ENCODE measurements at regions not wholly inside any gene's neighbourhood (a gene's known extent, or its start where the extent isn't known, plus 50 kb on each side); places are given as distances from the start of the nearest gene placed in this dataset.

DNA sequence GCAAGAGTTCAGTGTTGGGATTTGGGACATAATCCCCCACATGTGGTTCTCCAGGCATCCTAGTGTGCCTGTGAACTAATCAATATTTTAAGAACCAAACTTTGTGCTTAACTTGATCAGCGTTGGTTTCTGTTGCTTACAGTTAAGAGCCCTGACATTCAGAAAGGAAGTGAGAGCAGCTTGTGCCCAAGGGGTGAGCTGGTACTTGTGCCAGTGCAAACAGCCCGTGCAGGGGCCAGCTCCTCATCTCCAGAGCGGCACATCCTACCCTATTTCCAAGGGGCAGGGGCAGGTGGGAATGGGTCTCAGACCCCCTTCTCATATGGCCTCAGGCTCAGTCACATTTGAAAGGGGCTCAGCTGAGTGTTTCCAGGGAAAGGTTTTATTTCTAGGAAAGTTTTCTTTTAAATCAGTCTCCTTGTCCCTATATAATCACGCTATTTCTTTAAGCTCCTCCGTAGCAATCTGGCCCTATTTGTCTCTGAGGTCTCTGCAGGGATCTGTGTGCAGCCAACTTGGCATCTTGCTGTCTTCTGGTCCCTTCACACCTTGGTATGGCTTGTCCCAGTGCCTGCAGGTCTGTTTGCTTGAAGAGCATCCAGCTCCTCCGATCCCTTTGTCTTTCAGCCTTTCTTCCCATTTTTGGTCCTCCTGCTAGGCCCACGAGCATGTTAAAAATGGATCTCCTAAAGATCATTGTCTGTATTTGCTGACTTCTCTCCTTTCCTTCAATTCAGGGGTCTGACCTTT, 358.9 kb downstream of the HRH4 start:
- Mint-ChIP-seq H3K9me3 (ENCODE audit: low read depth) (no peaks in the 10 kb centered on the region), H3K36me3 (ENCODE audit: low read depth) (no peaks in the 10 kb centered on the region), H3K4me1 (no peaks in the 10 kb centered on the region), H3K27me3 (peaks cover 3% of the 10 kb centered on the region), H3K27ac (no peak overlapping the region), H3K4me3 (no peak overlapping the region)
- ChIA-PET CTCF (interaction anchor here (0.7 to 1.0 kb wide), 2 partner anchors 16 to 127 kb away, joined by 3 read pairs; no protein-coding TSS in a partner anchor), POLR2A (no interaction called here)
- ATAC-seq (no peak), DNase-seq (no peak)
- intact Hi-C loops (cut with DNase I, micrococcal nuclease) = no loop called here

GRCh38 chr18:24825397-24825796, 365.0 kb downstream of the HRH4 start:
- H3K4me1 Mint-ChIP-seq = no peaks in the 10 kb centered on the region
- DNase-seq (no peak), ATAC-seq (no peak)
- ChIA-PET CTCF (no interaction called here), POLR2A (interaction anchor here (0.7 kb wide), 1 partner anchor 59 kb away, joined by 3 read pairs; no protein-coding TSS in a partner anchor)
- H3K4me3 Mint-ChIP-seq = no peak overlapping the region
- H3K36me3 Mint-ChIP-seq (ENCODE audit: low read depth) = no peaks in the 10 kb centered on the region
- intact Hi-C loops (cut with DNase I, micrococcal nuclease) = no loop called here
- H3K27me3 Mint-ChIP-seq = peaks cover 10% of the 10 kb centered on the region
- no peak overlapping the region for H3K27ac Mint-ChIP-seq
- H3K9me3 Mint-ChIP-seq (ENCODE audit: low read depth) = no peaks in the 10 kb centered on the region

- Mint-ChIP-seq H3K27me3 (peaks cover 12% of the 10 kb centered on the region), H3K27ac (no peak overlapping the region), H3K4me3 (no peak overlapping the region), H3K9me3 (ENCODE audit: low read depth) (no peaks in the 10 kb centered on the region), H3K36me3 (ENCODE audit: low read depth) (no peaks in the 10 kb centered on the region), H3K4me1 (no peaks in the 10 kb centered on the region)
- ATAC-seq = no peak
- POLR2A ChIA-PET = no interaction called here
- DNase-seq = no peak
- CTCF ChIA-PET = interaction anchor here (0.7 kb wide), 2 partner anchors 14 to 122 kb away, joined by 3 to 4 read pairs; no protein-coding TSS in a partner anchor
- intact Hi-C loops (cut with DNase I, micrococcal nuclease) = no loop called here
Measured at GRCh38 chr18:24826605-24827004, 366.2 kb downstream of the HRH4 start.

DNA sequence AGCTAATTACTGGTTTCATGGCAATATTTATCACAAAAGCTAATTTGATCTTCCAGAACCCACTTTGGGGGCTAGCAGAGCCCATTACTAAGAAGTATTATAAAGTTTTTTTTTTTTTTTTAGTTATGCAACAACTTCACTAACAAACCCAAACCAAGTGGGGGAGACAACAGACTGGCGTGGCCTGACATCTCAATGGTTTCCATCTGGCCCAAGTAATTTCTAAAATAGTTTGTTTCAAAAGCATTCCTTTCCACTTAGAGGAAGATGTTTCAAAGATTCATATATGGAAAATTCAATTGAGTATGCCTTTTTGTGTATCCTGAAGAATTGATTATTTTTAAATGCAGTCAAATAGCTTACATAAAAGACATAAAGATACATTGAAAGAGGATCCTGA, 367.1 kb downstream of the HRH4 start:
- Mint-ChIP-seq H3K4me1 (no peaks in the 10 kb centered on the region), H3K9me3 (ENCODE audit: low read depth) (no peaks in the 10 kb centered on the region), H3K36me3 (ENCODE audit: low read depth) (no peaks in the 10 kb centered on the region), H3K27ac (no peak overlapping the region), H3K27me3 (peaks cover 16% of the 10 kb centered on the region), H3K4me3 (no peak overlapping the region)
- ChIA-PET CTCF (no interaction called here), POLR2A (no interaction called here)
- intact Hi-C loops (cut with DNase I, micrococcal nuclease) = no loop called here
- DNase-seq (no peak), ATAC-seq (no peak)

DNA sequence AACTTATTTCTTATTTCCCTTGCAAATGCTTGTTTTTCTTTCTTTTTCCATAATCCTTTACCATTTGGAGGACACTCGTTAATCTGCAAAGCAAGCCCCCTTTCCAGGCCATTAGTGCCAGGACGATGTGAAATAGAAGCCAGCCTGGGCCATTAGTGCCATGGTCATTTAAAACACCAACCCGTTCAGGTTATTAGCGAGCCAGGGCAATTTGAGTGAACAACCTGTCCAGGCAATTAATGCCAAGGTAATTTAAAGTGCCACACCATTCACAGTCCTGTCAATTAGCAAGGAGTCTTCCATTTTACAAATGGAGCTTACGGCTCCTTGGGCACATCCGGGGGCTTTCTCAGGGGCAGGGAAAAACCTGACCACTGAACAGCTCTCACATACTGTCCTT, 370.6 kb downstream of the HRH4 start:
- H3K9me3 Mint-ChIP-seq (ENCODE audit: low read depth) = no peaks in the 10 kb centered on the region
- H3K36me3 Mint-ChIP-seq (ENCODE audit: low read depth) = no peaks in the 10 kb centered on the region
- no peak for DNase-seq
- ATAC-seq = no peak
- intact Hi-C loops (cut with DNase I, micrococcal nuclease) = no loop called here
- CTCF ChIA-PET = interaction anchor here (0.6 kb wide), 1 partner anchor 125 kb away, joined by 5 read pairs; no protein-coding TSS in a partner anchor
- POLR2A ChIA-PET = no interaction called here
- peaks cover 16% of the 10 kb centered on the region for H3K27me3 Mint-ChIP-seq
- no peak overlapping the region for H3K27ac Mint-ChIP-seq
- H3K4me1 Mint-ChIP-seq = no peaks in the 10 kb centered on the region
- no peak overlapping the region for H3K4me3 Mint-ChIP-seq

GRCh38 chr18:24831871-24832665, 371.6 kb downstream of the HRH4 start:
- Mint-ChIP-seq H3K9me3 (ENCODE audit: low read depth) (no peaks in the 10 kb centered on the region), H3K27me3 (peaks cover 11% of the 10 kb centered on the region), H3K4me3 (no peak overlapping the region), H3K27ac (no peak overlapping the region), H3K36me3 (ENCODE audit: low read depth) (no peaks in the 10 kb centered on the region), H3K4me1 (no peaks in the 10 kb centered on the region)
- DNase-seq (no peak), ATAC-seq (no peak)
- ChIA-PET CTCF (no interaction called here), POLR2A (no interaction called here)
- intact Hi-C loops (cut with DNase I, micrococcal nuclease) = no loop called here

DNA sequence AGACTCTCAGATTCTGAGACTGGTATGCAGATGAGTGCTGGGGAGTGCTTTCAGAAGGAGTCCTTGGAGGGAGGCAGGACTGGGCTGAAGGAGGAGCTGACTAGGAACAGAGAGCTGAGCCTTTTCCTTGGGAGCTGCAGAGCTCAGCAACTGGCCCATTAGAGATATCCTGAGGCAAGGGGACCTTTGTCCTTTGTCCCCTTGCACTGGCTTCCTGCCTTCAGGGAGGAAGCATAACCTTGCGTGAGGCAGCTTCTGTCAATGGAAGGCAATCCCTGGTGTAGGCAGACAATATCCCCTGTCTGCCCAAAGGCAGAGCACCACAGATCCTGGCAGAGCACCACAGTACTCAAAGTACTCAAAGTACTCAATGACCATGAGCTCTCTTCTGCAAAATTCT, 375.3 kb downstream of the HRH4 start:
- no peak overlapping the region for H3K27ac Mint-ChIP-seq
- intact Hi-C loops (cut with DNase I, micrococcal nuclease) = no loop called here
- ChIA-PET POLR2A (no interaction called here), CTCF (no interaction called here)
- H3K36me3 Mint-ChIP-seq (ENCODE audit: low read depth) = no peaks in the 10 kb centered on the region
- H3K9me3 Mint-ChIP-seq (ENCODE audit: low read depth) = no peaks in the 10 kb centered on the region
- ATAC-seq (no peak), DNase-seq (no peak)
- no peak overlapping the region for H3K4me3 Mint-ChIP-seq
- peaks cover 5% of the 10 kb centered on the region for H3K27me3 Mint-ChIP-seq
- no peaks in the 10 kb centered on the region for H3K4me1 Mint-ChIP-seq

- DNase-seq (no peak), ATAC-seq (no peak)
- H3K4me1 Mint-ChIP-seq = no peaks in the 10 kb centered on the region
- no peaks in the 10 kb centered on the region for H3K9me3 Mint-ChIP-seq (ENCODE audit: low read depth)
- POLR2A ChIA-PET = no interaction called here
- no peak overlapping the region for H3K27ac Mint-ChIP-seq
- H3K36me3 Mint-ChIP-seq (ENCODE audit: low read depth) = no peaks in the 10 kb centered on the region
- intact Hi-C loops (cut with DNase I, micrococcal nuclease) = no loop called here
- CTCF ChIA-PET = no interaction called here
- H3K4me3 Mint-ChIP-seq = no peak overlapping the region
- no peaks in the 10 kb centered on the region for H3K27me3 Mint-ChIP-seq
Measured at GRCh38 chr18:24837066-24837465, 376.6 kb downstream of the HRH4 start.

- Mint-ChIP-seq H3K4me1 (no peaks in the 10 kb centered on the region), H3K27me3 (no peaks in the 10 kb centered on the region), H3K36me3 (ENCODE audit: low read depth) (no peaks in the 10 kb centered on the region), H3K4me3 (no peak overlapping the region), H3K9me3 (ENCODE audit: low read depth) (no peaks in the 10 kb centered on the region), H3K27ac (no peak overlapping the region)
- intact Hi-C loops (cut with DNase I, micrococcal nuclease) = no loop called here
- ChIA-PET POLR2A (no interaction called here), CTCF (interaction anchor here (1.1 kb wide), 1 partner anchor 13 kb away, joined by 4 read pairs; no protein-coding TSS in a partner anchor)
- DNase-seq = no peak
- ATAC-seq = no peak
Measured at GRCh38 chr18:24840051-24840450, 379.6 kb downstream of the HRH4 start.

DNA sequence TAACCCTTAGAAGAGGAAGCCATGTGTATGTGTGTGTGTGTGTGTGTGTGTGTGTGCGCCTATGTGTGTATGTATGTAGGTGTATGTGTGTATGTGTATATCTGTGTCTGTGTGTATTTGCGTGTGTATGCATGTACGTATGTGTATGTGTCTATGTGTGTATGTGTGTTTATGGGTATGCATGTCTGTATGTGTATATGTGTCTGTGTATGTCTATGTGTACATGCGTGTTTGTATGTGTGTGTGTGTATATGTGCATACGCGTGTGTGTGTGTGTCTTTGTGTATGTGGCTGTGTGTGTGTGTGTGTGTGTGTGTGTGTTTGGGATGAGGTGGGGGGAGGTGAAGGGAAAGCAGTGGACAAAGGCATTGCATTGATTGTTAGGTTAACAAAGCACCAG, 380.2 kb downstream of the HRH4 start:
- intact Hi-C loops (cut with DNase I, micrococcal nuclease) = no loop called here
- no peaks in the 10 kb centered on the region for H3K4me1 Mint-ChIP-seq
- POLR2A ChIA-PET = no interaction called here
- no peak overlapping the region for H3K27ac Mint-ChIP-seq
- no peaks in the 10 kb centered on the region for H3K36me3 Mint-ChIP-seq (ENCODE audit: low read depth)
- H3K4me3 Mint-ChIP-seq = no peak overlapping the region
- CTCF ChIA-PET = interaction anchor here (1.1 kb wide), 1 partner anchor 14 kb away, joined by 4 read pairs; no protein-coding TSS in a partner anchor
- no peak for DNase-seq
- H3K9me3 Mint-ChIP-seq (ENCODE audit: low read depth) = no peaks in the 10 kb centered on the region
- H3K27me3 Mint-ChIP-seq = peaks cover 2% of the 10 kb centered on the region
- ATAC-seq = no peak

GRCh38 chr18:24841536-24841935, 381.1 kb downstream of the HRH4 start:
- DNase-seq = no peak
- Mint-ChIP-seq H3K27me3 (peaks cover 2% of the 10 kb centered on the region), H3K27ac (no peak overlapping the region), H3K4me1 (no peaks in the 10 kb centered on the region), H3K36me3 (ENCODE audit: low read depth) (no peaks in the 10 kb centered on the region), H3K4me3 (no peak overlapping the region), H3K9me3 (ENCODE audit: low read depth) (no peaks in the 10 kb centered on the region)
- intact Hi-C loops (cut with DNase I, micrococcal nuclease) = no loop called here
- ChIA-PET CTCF (no interaction called here), POLR2A (no interaction called here)
- no peak for ATAC-seq

DNA sequence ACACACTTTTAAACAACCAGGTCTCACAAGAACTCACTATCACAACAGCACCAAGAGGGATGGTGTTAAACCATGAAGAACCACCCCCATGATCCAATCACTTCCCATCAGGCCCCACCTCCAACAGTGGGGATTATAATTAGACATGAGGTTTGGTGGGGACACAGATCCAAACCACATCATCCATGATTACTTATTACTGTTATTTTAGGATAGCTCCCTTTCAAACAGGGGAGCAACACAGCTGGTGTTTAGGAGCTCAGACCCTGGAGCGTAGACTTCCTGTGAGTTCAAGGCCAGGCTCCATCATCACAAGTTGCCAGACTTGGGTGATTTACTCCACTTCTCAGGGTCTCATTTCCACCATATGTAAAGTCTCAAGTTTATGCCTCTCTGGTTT, 382.7 kb downstream of the HRH4 start:
- Mint-ChIP-seq H3K27me3 (peaks cover 5% of the 10 kb centered on the region), H3K36me3 (ENCODE audit: low read depth) (no peaks in the 10 kb centered on the region), H3K4me3 (no peak overlapping the region), H3K9me3 (ENCODE audit: low read depth) (no peaks in the 10 kb centered on the region), H3K27ac (no peak overlapping the region), H3K4me1 (no peaks in the 10 kb centered on the region)
- POLR2A ChIA-PET = no interaction called here
- ATAC-seq (no peak), DNase-seq (no peak)
- CTCF ChIA-PET = no interaction called here
- intact Hi-C loops (cut with DNase I, micrococcal nuclease) = no loop called here

Data from activated CD4-positive, alpha-beta T cell treated with anti-CD3 and anti-CD28 coated beads for 36 hours (primary cell).